HG02885 (cell line): ENCODE measurements at regions not wholly inside any gene's neighbourhood (a gene's known extent, or its start where the extent isn't known, plus 50 kb on each side); places are given as distances from the start of the nearest gene placed in this dataset.
"Not testable (repeated sequence)": the region's sequence is repeated elsewhere in the genome, so short reads cannot be mapped to it uniquely, and the experiment has no call there.

Experiments used
- ATAC-seq: cut with Tn5 transposase; IDR thresholded peaks from one replicate; pipeline ENCODE4 v1.9.1; 2021; ENCODE audit warnings: mild to moderate bottlenecking; ENCODE audit not compliant: unreplicated experiment, poor library complexity

DNA sequence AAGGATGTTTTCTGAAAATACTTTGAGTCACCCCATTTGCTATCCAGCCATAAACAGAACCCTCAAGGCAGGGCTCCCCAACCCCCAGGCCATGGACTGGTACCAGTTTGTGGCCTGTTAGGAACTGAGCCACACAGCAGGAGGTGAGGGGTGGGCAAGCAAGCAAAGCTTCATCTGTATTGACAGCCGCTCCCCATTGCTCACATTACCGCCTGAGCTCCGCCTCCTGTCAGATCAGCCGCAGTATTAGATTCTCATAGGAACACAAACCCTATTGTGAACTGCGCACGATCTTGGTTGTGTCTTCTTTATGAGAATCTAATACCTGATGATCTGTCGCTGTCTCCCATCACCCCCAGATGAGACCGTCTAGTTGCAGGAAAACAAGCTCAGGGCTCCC, 543.8 kb downstream of the CBLN4 start:
- no peak for ATAC-seq

DNA sequence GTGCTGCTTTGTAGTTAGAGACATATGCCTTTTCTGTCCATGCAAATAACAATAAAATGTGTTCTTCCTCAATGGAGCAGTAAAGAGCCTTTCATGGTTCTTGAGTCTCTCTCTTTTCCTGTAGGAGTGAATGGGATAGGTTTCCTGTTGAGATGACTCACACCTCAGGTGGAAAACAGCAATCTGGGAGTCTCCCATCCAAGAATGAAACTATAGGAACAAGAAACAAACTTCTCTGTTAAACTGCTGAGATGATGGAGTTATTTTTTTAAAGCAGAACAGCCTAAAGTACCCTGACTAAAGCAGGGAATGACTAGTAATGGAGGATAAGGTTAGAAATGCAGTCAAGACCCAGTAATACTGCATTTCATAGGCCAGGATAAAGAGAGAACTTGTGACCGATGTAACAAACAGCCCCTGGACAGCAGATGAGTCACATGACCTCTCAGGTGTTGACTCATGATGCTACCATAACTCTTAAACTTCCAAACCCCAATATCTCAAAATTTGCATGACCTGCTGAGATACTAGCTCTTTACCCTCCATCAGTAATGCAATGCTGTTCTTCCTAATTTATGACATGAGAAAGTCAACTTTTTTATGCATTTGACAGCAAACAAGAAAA, 548.9 kb downstream of the CBLN4 start:
- ATAC-seq, result no peak

DNA sequence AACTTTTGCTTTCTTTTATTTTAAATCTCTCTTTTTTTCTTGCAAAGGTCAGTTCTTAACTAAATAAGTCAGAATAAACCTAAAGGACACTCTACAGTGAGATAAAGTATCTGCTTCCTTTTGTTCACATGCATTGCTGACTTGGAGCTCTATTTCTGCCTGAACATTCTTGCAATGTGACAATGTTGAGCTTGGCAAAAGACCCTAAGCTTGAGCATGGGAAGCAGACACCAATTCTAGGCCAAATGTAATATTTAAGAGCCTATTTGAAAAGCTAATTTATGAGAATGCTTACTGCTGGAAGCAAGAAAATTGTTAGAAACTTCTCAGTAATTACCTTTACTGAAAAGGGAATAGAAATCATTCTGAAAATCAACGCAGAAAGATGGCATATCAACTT, 556.2 kb downstream of the CBLN4 start:
- ATAC-seq, result no peak

DNA sequence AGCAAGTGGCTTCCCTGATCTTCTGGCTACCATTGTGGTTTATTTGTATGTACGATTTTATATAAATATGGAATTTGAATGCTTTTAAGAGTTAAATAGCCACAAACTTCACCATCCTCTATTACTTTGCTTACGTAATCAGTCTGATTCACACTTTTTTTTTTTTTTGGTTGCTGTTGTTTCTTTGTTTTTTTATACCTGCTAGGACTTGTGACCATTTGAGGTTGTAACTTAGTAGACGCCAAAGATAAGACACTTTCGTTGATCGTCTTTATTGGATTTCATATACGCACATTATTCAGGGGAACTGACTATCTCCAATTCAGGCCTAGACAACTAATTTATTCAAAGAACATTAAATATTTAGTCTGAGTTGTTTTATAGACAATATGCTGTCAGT, 559.0 kb downstream of the CBLN4 start:
- no peak for ATAC-seq

DNA sequence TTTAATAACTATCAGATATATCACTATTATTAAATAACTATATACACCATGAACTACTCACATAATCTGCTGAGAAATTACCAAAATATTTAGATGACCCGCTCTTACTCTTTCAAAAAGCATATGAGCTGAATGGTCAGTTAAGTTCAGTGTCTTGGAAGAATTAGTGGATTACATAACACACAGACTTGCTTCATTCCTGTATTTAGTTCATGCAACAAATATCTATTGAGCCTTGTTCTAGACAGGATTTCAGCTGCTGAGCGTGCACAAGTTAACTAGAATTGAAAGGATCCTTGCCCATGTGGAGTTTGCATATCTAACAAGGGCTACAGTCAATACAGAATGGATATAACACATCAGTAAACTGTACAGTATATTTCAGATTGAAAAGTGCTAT, 566.2 kb downstream of the CBLN4 start:
- no peak for ATAC-seq

DNA sequence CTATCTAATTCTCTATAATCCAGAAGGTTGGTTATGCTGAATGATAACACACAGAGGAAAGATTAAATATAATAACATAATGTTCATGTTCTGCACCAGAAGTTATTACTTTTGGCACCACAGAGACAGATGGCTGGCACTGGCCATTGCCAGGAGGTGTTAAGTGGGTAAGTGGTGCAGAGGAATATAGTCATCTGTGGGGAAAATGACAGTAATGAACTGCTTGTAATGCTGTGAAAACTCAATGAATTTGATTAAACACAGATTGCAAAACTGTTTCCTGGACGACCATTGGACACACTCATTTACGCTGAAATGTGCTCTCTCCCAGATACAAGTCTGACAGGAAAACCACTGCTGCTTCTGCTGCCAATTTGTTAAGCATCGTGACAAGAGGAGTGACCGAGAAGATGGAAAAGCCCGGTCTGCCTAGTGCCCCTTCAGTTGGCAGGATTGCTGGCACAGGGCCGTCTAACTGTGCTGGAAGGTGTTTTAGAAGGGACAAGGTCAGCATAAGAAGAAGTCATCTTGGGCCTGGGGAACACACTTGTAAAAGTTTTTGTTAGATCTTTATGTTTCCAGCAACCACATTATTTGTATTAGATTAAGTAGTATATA, 567.4 kb downstream of the CBLN4 start:
- ATAC-seq, result no peak

DNA sequence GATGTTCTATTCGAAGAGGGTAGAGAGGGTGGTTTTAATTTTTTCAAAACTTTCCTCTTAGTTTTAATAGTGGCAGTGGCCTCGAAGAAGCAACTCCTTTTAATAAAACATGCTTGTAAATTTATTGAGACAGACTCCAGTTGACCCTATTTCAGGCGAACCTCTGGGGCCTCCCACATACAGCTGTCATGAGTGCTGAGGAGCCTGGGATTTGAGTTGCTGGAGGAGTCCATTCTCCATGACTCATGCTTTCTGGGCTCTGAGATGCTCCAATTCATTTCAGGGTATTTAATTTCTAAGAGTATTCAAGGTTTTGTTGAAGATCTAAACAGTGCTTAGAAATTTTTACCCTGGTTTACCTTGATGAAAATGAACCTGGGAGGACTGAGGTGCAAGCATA, 580.4 kb downstream of the CBLN4 start:
- ATAC-seq, result no peak

DNA sequence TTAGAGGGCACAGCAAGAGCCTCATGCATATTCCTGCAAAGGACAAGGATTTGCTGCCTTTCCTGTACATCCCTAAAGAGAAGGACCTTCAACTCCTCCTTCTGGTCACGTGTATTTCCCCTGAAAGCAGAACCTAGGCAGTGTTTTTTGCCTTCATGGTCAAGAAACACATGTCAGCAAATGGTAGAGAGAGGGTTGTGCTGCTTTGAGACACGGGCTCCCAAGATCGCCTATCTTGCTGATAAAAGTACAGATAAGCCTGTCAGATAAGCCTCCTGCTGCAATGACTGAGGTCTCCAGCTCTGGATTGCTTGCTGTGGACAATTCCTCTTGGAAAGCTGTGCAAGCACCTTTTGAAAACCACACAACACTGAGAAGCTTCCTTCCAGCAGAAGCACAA, 580.8 kb downstream of the CBLN4 start:
- ATAC-seq, result no peak

DNA sequence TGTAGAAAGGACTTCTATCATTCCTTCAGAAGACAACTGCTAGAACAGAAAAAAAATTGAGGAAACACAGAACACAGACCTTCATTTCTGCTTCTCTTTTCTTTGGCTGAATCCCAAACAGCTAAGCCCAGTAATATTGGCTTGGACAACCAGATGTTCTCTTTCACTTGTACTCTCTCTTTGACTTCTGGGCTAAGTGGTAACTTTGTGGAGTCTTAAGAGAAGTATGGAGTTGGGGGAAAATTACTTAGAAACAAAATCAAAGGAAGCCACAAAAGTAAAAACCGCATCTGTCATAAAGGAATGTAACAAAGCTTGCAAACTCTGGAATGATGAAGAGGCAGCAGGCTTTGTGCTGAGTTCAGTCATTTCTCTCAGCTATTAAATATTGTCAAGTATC, 587.5 kb downstream of the CBLN4 start:
- no peak for ATAC-seq

DNA sequence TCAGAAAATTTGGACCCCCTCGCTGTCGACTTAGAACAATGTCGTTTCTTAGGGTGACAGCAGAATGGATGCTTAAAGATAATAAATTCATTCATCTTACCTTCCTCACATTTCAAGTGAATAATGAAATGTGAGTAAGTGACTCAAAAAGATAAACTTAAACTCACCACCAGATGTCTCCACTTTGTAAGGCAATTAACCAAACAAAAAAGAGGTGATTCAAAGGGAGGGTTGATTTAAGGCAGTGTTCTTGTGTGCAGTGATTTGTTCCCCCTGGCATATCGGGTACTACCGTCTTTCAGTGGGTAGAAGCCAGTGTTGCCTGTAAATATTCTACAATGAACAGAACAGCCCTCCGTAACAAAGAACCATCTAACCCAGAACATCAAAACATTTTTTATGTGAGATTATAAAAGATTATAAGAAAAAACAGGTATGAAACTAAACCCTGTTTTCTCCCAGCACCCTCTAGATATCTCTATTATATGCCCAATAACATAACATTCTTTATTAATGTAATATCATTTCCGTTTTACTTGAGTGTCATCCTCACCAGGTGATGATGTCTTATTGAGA, 589.7 kb downstream of the CBLN4 start:
- no peak for ATAC-seq

DNA sequence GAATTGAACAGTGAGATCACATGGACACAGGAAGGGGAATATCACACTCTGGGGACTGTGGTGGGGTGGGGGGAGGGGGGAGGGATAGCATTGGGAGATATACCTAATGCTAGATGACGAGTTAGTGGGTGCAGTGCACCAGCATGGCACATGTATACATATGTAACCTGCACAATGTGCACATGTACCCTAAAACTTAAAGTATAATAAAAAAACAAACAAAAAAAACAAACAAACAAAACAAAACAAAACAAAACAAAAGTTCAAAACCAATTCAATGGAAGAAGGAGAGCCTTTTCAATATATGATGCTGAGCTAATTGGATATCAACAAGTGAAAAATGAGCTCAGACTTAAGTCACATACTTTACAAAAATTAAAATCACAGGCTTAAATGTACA, 592.8 kb downstream of the CBLN4 start:
- not testable (repeated sequence) for ATAC-seq

DNA sequence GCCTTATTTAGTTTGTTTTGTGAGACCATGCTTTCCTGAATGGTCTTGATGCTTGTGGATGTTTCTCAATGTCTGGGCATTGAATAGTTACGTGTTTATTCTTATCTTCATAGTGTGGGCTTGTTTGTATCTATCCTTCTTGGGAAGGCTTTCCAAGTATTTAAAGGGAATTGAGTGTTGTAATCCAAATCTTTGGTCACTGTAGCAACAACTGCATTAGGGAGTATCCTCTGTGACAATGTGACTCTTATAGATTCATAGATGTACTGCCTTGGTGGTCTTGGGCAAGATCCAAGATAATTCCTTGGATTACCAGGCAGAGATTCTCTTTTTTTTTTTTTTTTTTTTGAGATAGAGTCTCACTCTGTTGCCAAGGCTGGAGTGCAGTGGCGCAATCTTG, 598.4 kb downstream of the CBLN4 start:
- no peak for ATAC-seq

DNA sequence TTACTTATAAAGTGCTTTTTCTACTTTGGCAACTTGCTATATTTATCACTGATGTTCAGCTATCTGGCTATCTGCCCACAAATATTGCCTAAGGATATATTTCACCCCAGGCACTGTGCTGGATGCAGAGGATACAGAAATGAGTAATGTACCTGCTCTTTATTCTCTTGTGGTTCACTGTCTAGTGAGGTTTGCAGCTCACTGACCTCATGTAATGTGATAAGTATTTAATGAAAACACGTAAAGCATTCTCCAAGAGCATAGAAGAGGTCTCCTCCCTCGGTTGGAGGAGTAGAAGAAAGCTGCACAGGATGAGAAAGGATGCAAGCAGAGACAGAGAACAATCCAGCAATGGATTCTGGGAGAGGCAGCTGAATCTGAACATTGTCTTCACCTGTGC, 610.7 kb downstream of the CBLN4 start:
- ATAC-seq, result no peak

DNA sequence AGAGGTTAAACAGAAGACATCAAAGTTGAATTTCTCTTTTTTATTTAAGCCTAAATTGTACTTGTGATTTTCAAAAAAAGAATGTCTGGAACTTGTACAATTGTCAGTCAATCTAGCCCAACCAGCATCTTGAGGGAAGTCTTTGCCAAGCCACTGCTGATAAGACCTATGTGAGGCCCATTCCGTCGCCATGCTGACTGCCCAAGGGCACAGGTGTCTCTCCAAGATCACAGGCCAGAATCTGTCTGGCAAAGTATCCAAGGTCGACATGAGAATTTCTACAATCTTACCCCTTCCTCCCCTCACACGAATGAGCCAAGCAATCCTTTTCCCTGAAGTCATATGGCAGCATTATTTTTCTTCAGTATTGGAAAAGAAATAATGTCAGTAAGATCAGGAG, 614.5 kb downstream of the CBLN4 start:
- ATAC-seq, result no peak

DNA sequence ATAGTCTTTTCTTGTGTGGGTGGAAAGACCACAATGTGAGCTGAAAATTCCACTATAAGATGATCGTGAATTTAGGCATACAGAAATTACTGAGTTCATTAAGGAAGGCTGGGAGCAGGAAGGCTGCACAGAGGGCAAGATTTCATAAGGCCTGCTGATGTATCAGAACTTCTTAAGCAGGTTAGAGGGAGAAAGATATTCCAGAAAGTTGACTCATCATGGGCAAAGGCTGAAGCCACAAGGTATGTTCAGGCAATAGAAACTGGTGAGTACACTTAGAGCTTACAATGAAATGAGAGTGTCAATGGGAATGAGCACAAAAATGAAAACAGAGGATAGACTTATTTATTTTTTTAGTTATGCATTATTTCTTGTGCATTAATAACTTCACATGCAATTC, 618.6 kb downstream of the CBLN4 start:
- no peak for ATAC-seq

DNA sequence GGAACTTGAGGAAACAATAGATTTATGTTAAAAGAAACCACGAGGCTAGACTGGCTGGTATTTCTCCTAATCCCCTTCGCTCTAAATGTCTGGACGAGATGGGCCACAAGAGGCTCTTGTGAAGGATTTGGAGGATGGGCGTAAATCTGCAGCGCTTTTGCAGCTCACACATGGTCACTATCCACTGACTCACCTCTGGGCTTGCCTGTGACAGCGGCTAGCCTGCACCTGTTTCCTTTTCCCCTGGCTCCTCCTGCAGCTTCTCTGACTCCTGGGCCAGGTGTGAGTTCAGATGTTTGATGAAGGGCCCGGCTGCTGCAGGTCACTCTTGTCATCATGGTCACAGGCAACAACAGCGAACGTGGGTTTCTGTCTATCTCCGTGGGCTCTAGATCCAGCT, 629.4 kb downstream of the CBLN4 start:
- ATAC-seq, result no peak

DNA sequence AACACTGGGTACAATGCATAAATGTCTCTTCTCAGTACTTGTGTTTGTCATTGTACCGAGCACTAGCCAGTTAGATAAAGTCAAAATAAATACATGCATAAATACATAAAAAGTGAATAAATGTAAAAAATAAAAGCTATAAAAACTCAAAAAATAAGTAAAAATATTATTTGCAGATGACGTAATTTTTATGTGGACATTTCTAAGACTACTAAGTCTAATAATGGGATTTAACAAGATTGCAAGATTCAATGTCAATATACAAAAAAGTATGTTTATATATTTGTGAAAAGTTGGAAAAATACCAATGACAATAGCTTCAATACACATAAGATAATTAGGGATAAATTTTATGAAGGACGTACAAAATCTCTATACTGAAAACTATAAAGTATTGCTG, 639.6 kb downstream of the CBLN4 start:
- ATAC-seq, result no peak

DNA sequence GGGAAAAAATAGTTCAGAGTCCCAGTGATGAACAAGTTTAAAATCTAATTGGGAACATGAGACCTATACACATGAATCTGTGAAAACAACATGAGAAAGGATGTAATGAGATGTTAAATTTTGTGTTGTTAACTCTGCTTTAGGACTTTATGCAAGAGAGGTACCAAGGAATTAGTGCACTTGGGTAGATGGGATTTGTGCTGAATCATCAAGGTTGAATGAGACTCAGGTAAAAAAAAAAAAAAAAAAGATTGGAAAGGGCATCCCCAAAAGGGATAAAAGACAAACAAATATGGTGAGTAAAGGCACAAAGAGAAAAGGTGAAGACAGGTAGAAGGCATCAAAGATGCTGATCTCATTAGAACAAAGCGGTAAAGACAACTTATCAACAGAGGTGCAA, 644.4 kb downstream of the CBLN4 start:
- ATAC-seq, result no peak

DNA sequence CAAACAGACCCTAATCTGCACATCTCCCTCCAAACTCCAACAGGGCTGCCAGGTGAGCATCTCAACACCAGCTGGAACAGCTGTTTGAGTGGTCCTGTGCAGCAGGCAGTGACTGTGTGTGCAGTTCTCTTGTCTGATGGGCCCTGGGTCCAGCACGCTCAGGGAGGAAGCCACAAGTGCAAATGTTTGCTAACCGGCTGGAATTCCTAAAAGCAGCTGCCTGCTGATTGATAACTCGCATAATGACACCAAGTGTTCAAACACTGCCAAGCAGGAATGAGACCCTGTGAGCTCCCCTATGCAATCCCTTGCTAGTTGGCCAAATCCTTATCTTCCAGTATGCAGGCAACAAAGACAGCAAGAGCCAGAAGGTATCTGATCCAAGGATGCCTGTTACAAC, 650.6 kb downstream of the CBLN4 start:
- no peak for ATAC-seq

DNA sequence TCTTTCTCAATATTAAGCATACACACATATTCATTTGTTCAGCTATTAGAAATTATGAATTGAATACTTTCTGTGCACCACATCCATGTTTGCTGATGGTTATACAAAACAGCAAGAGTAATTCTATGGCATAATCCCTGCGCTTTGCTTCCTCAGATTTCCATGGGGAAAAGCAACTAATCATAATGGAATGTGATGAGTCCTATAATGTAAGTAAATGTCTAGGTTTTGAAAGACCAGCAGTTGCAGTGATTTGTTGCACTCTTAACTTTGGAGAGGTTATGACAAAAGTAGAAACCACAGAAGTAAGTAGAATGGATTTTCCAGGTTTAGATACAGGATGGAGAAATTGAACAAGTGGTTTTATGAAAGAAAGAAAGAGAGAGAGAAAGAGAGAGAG, 652.1 kb downstream of the CBLN4 start:
- ATAC-seq, result no peak

DNA sequence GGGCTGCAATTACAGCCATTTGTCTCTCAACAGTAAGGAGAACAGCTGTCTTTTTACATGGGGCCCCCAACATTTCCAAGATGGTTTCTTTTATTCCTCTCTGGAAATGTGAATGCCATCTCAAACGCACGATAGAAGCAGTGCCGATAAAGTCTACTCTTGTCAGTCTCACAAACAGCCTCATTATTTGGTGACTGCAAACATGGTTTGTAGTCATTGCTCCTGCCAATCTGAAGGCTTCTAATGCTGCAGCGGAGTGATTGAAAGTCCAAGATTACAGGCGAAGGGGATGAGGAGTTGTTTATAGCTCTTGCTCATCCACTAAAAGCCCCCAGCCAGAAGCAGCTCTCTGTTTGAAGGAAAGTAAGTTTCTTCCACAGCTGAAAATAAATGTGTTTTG, 657.1 kb downstream of the CBLN4 start:
- ATAC-seq, result no peak

DNA sequence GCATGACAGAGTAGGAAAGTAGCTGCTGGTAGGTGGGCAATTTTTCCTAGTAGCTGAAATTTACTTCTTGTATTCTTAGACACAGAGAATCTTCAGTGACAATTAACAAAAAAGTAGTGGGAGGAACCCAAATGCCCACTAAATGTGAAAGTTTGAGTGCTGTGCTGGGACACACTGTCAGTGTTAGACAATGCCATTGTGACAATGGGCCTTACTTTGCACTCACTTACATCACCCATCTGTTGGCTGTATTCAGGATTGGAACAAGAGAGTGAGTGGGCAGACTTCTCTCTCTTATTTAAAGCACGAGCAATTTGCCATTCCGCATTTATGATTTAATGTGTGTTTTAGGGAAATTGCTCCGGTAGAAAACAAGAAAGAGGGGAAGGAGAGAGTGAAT, 662.5 kb downstream of the CBLN4 start:
- no peak for ATAC-seq
